ENCODE measurements at regions not wholly inside any gene's neighbourhood (a gene's known extent, or its start where the extent isn't known, plus 50 kb on each side); places are given as distances from the start of the nearest gene placed in this dataset.

DNA sequence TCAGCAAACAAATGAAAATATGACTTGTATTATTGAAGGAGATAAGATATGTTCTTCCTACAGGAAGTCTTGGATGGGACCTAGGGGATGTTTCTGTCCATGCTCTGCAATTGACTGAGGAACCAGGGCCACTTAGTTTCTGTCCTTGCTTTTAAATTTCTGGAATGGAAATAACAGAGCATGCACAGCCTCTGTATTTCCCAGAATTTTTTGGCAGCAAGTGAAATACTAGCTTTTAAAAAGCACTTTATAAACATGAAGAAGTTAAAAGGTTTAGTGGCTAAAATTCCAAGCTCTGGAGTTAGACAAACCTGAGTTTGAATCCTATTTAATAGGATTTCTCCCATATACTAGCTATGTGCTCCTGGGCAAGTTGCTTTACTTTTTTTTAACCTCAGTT, 127.7 kb upstream of the FZD8 start:
- no peak for DNase-seq
- CTCF ChIA-PET, result no interaction called here
- no peak overlapping the region for H3K4me3 ChIP-seq (ENCODE audit: control insufficient read depth in 1 of 7, extremely low read depth in 1 of 7, insufficient read depth in 4 of 7, low read depth in 2 of 7, low read length in 6 of 7)
- H3K36me3 ChIP-seq (ENCODE audit: control insufficient read depth in 4 of 4, insufficient read depth in 4 of 4, low read length in 3 of 4), result no peaks in the 10 kb centered on the region
- H3K4me1 ChIP-seq (ENCODE audit: control extremely low read depth in 1 of 4, control insufficient read depth in 4 of 4, insufficient read depth in 4 of 4, low read length in 3 of 4), result peaks cover 0 to 6% (median 0%) of the 10 kb centered on the region in 4 experiments
- H3K27me3 ChIP-seq (replicated peaks in 2 of 5; ENCODE audit: control insufficient read depth in 4 of 5, insufficient read depth in 5 of 5, low read length in 4 of 5), result peaks cover 0 to 6% (median 0%) of the 10 kb centered on the region in 5 experiments
- POLR2A ChIA-PET, result no interaction called here
- no peaks in the 10 kb centered on the region for H3K9me3 ChIP-seq (ENCODE audit: control extremely low read depth in 1 of 5, control insufficient read depth in 4 of 5, insufficient read depth in 2 of 5, low read depth in 1 of 5, low read length in 4 of 5)
- H3K27ac ChIP-seq (ENCODE audit: insufficient read depth in 1 of 2, low read depth in 1 of 2, low read length in 2 of 2, poor library complexity in 1 of 2, severe bottlenecking in 2 of 2), result no peak overlapping the region

DNA sequence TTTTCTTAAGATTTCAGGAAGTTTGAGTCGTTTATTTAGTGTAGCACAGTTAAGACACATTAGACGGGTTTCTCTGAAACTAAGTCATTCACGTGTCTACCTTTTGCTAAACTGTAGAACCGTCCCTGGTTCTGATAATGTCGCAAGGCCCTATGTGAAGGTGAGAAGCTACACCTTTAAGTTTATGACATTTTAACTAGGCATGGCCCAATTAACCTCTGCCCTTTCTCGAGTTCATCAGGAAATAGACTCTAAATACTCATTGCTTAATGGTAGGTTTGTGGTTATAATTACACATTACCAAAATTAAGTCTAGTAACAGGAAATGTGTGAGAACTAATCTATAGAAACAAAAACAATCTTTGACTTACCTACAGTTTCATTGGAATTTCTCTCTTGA, 126.6 kb upstream of the FZD8 start:
- no peaks in the 10 kb centered on the region for H3K36me3 ChIP-seq (ENCODE audit: control insufficient read depth in 4 of 4, insufficient read depth in 4 of 4, low read length in 3 of 4)
- no peak overlapping the region for H3K4me3 ChIP-seq (ENCODE audit: control insufficient read depth in 1 of 7, extremely low read depth in 1 of 7, insufficient read depth in 4 of 7, low read depth in 2 of 7, low read length in 6 of 7)
- ChIA-PET CTCF (no interaction called here), POLR2A (no interaction called here)
- WGBS (ENCODE audit: insufficient coverage), result 51% methylated on average over 2 of the region's 6 CpGs
- peaks cover 0 to 12% (median 0%) of the 10 kb centered on the region in 5 experiments for H3K27me3 ChIP-seq (replicated peaks in 2 of 5; ENCODE audit: control insufficient read depth in 4 of 5, insufficient read depth in 5 of 5, low read length in 4 of 5)
- peaks cover 0 to 6% (median 0%) of the 10 kb centered on the region in 4 experiments for H3K4me1 ChIP-seq (ENCODE audit: control extremely low read depth in 1 of 4, control insufficient read depth in 4 of 4, insufficient read depth in 4 of 4, low read length in 3 of 4)
- no peak for DNase-seq
- H3K27ac ChIP-seq (ENCODE audit: insufficient read depth in 1 of 2, low read depth in 1 of 2, low read length in 2 of 2, poor library complexity in 1 of 2, severe bottlenecking in 2 of 2), result no peak overlapping the region
- no peaks in the 10 kb centered on the region for H3K9me3 ChIP-seq (ENCODE audit: control extremely low read depth in 1 of 5, control insufficient read depth in 4 of 5, insufficient read depth in 2 of 5, low read depth in 1 of 5, low read length in 4 of 5)

DNA sequence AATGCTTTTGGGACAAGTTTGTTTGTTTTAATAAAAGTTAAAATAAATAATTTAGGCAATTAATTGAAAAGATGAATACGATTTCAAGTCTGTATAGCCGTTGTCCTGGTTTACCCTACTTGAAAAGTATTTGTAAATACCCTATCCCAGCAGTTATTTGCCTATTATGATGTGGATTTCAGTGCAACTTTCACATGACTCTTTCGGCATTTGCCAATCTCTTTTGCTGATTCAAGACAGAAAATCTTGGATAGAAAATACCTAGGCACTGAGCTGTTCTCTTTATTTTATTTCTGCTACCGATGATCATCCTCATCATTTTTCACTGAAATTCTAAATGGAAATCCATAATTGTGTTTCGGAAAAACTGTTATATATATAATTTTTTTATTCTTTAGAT, 125.9 kb upstream of the FZD8 start:
- H3K27ac ChIP-seq (ENCODE audit: insufficient read depth in 1 of 2, low read depth in 1 of 2, low read length in 2 of 2, poor library complexity in 1 of 2, severe bottlenecking in 2 of 2), result no peak overlapping the region
- ChIA-PET POLR2A (no interaction called here), CTCF (no interaction called here)
- 90% methylated on average over 2 of the region's 5 CpGs for WGBS (ENCODE audit: insufficient coverage)
- no peaks in the 10 kb centered on the region for H3K9me3 ChIP-seq (ENCODE audit: control extremely low read depth in 1 of 5, control insufficient read depth in 4 of 5, insufficient read depth in 2 of 5, low read depth in 1 of 5, low read length in 4 of 5)
- no peak overlapping the region for H3K4me3 ChIP-seq (ENCODE audit: control insufficient read depth in 1 of 7, extremely low read depth in 1 of 7, insufficient read depth in 4 of 7, low read depth in 2 of 7, low read length in 6 of 7)
- H3K27me3 ChIP-seq (replicated peaks in 2 of 5; ENCODE audit: control insufficient read depth in 4 of 5, insufficient read depth in 5 of 5, low read length in 4 of 5), result peaks cover 0 to 13% (median 0%) of the 10 kb centered on the region in 5 experiments
- H3K4me1 ChIP-seq (ENCODE audit: control extremely low read depth in 1 of 4, control insufficient read depth in 4 of 4, insufficient read depth in 4 of 4, low read length in 3 of 4), result peaks cover 0 to 6% (median 0%) of the 10 kb centered on the region in 4 experiments
- no peaks in the 10 kb centered on the region for H3K36me3 ChIP-seq (ENCODE audit: control insufficient read depth in 4 of 4, insufficient read depth in 4 of 4, low read length in 3 of 4)
- no peak for DNase-seq

DNA sequence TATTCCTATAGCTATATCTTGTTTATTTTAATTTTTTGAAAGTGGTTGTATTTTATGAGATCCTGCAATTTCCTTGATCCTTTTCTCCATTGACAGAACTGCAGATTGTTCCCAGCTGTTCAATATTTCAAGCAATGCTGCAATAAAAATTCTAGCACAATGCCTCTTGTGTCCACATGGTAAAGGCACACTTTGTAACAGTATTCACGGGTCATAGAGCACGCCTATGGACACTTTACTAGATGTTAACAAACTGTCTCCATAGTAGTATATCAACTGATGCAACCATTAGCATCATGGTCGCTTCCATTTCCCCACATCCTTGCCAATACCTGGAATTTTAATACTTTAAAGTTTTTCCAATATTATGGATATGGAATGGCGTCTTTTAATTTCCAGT, 123.9 kb upstream of the FZD8 start:
- H3K27ac ChIP-seq (ENCODE audit: insufficient read depth in 1 of 2, low read depth in 1 of 2, low read length in 2 of 2, poor library complexity in 1 of 2, severe bottlenecking in 2 of 2), result no peak overlapping the region
- peaks cover 0 to 6% (median 0%) of the 10 kb centered on the region in 4 experiments for H3K4me1 ChIP-seq (ENCODE audit: control extremely low read depth in 1 of 4, control insufficient read depth in 4 of 4, insufficient read depth in 4 of 4, low read length in 3 of 4)
- H3K9me3 ChIP-seq (ENCODE audit: control extremely low read depth in 1 of 5, control insufficient read depth in 4 of 5, insufficient read depth in 2 of 5, low read depth in 1 of 5, low read length in 4 of 5), result no peaks in the 10 kb centered on the region
- no peak overlapping the region for H3K4me3 ChIP-seq (ENCODE audit: control insufficient read depth in 1 of 7, extremely low read depth in 1 of 7, insufficient read depth in 4 of 7, low read depth in 2 of 7, low read length in 6 of 7)
- ChIA-PET CTCF (no interaction called here), POLR2A (no interaction called here)
- H3K36me3 ChIP-seq (ENCODE audit: control insufficient read depth in 4 of 4, insufficient read depth in 4 of 4, low read length in 3 of 4), result no peaks in the 10 kb centered on the region
- peaks cover 0 to 11% (median 0%) of the 10 kb centered on the region in 5 experiments for H3K27me3 ChIP-seq (replicated peaks in 2 of 5; ENCODE audit: control insufficient read depth in 4 of 5, insufficient read depth in 5 of 5, low read length in 4 of 5)
- 94% methylated on average over 2 of the region's 4 CpGs for WGBS (ENCODE audit: insufficient coverage)
- no peak for DNase-seq

DNA sequence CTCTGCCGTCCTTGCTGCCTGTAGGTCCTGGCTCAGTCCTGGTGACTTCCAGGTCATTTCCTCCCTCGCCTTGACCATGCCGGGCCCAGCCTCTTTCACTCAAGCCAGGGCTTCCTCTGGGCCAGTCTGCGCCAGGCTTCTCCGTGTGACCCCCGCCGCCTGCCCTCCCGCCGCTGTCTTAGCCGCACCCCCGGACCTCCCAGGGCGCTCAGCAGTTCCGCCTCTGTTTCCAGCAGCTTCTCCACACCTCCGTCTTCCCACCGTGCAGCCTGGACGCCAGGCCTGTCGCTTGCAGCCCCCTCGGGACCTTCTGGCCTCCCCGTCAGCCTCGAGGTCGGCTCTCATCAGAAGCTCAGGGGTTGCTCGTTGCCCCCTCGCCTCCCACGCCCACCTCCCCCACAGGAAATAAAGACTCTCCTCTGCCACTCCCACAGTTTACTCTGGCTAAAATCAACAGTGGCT, 123.0 kb upstream of the FZD8 start:
- ChIA-PET POLR2A (no interaction called here), CTCF (no interaction called here)
- H3K4me3 ChIP-seq (ENCODE audit: control insufficient read depth in 1 of 7, extremely low read depth in 1 of 7, insufficient read depth in 4 of 7, low read depth in 2 of 7, low read length in 6 of 7), result peak overlapping the region in 3 of 7 experiments; percentile 46 to 50 (median 48)

DNA sequence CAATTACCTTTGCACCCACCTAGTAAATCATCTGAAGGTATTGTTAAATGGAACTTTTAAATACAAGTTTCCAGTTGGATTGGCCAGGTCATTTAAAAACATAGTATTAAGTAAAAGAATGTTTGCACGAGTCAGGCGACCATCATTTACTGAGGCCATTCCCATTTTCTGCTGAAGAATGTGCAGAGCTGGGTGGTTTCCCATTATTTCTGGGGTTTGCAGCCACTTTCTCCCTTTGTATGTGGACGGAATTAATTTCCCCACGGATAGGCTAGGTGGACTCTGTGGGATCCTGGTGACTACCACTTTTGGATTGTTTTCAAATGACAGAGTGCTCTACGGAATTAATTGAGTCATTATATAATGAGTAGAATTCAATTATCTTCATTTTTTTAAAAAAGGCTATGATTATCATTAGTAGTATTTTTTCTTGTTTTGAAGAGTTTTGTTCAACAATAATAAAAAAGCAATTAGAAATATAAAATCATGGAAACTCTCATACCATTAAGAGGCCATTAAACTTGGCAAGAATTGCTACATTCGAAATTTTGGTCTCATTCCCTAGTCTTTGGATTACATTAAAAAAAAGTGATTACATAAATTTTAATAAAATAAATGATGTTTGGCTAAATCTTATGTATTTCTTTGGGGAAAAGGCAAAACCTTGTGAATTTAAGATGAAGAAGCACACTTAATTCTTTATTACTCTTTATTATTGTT, 120.4 kb upstream of the FZD8 start:
- Histone ChIP-seq H3K27ac (ENCODE audit: insufficient read depth in 1 of 2, low read depth in 1 of 2, low read length in 2 of 2, poor library complexity in 1 of 2, severe bottlenecking in 2 of 2) (no peak overlapping the region), H3K4me1 (ENCODE audit: control extremely low read depth in 1 of 4, control insufficient read depth in 4 of 4, insufficient read depth in 4 of 4, low read length in 3 of 4) (peaks cover 0 to 3% (median 0%) of the 10 kb centered on the region in 4 experiments), H3K27me3 (replicated peaks in 2 of 5; ENCODE audit: control insufficient read depth in 4 of 5, insufficient read depth in 5 of 5, low read length in 4 of 5) (peaks cover 0 to 11% (median 0%) of the 10 kb centered on the region in 5 experiments), H3K9me3 (ENCODE audit: control extremely low read depth in 1 of 5, control insufficient read depth in 4 of 5, insufficient read depth in 2 of 5, low read depth in 1 of 5, low read length in 4 of 5) (peaks cover 0 to 7% (median 0%) of the 10 kb centered on the region in 5 experiments), H3K4me3 (ENCODE audit: control insufficient read depth in 1 of 7, extremely low read depth in 1 of 7, insufficient read depth in 4 of 7, low read depth in 2 of 7, low read length in 6 of 7) (no peak overlapping the region), H3K36me3 (ENCODE audit: control insufficient read depth in 4 of 4, insufficient read depth in 4 of 4, low read length in 3 of 4) (no peaks in the 10 kb centered on the region)
- no CpG with 5 or more reads among the region's 6 CpGs for WGBS (ENCODE audit: insufficient coverage)
- DNase-seq, result no peak
- CTCF ChIA-PET, result no interaction called here
- POLR2A ChIA-PET, result no interaction called here

More for the DNA sequence above, 123.0 kb upstream of the FZD8 start:
- H3K36me3 ChIP-seq (ENCODE audit: control insufficient read depth in 4 of 4, insufficient read depth in 4 of 4, low read length in 3 of 4), result no peaks in the 10 kb centered on the region
- peak in 1 of 3 donors; percentile 12 for DNase-seq
- peaks cover 0 to 11% (median 0%) of the 10 kb centered on the region in 5 experiments for H3K27me3 ChIP-seq (replicated peaks in 2 of 5; ENCODE audit: control insufficient read depth in 4 of 5, insufficient read depth in 5 of 5, low read length in 4 of 5)
- 2% methylated on average over 23 of the region's 24 CpGs for WGBS (ENCODE audit: insufficient coverage)
- H3K27ac ChIP-seq (ENCODE audit: insufficient read depth in 1 of 2, low read depth in 1 of 2, low read length in 2 of 2, poor library complexity in 1 of 2, severe bottlenecking in 2 of 2), result no peak overlapping the region
- H3K4me1 ChIP-seq (ENCODE audit: control extremely low read depth in 1 of 4, control insufficient read depth in 4 of 4, insufficient read depth in 4 of 4, low read length in 3 of 4), result peaks cover 0 to 6% (median 0%) of the 10 kb centered on the region in 4 experiments
- H3K9me3 ChIP-seq (ENCODE audit: control extremely low read depth in 1 of 5, control insufficient read depth in 4 of 5, insufficient read depth in 2 of 5, low read depth in 1 of 5, low read length in 4 of 5), result no peaks in the 10 kb centered on the region

DNA sequence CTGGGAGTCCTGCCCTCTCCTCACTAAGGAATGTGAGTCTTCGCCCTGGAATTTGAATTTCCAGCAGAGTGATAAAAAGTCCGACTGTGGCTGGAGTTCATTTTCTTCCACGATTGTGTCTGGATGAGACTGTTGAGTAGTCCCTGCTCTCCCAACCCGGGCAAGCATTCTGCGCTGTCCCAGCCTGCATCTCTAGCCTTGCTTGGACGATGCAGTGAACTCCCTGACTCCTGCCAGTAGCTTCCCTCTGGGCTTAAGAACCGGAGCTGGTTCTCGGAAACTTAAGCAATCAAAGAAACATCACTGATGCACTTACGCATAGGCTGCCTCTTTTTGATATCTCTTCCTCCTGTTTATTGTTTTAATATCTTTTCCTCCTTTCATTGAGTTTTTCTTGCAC, 116.0 kb upstream of the FZD8 start:
- POLR2A ChIA-PET, result no interaction called here
- Histone ChIP-seq H3K27me3 (replicated peaks in 2 of 5; ENCODE audit: control insufficient read depth in 4 of 5, insufficient read depth in 5 of 5, low read length in 4 of 5) (no peaks in the 10 kb centered on the region), H3K4me1 (ENCODE audit: control extremely low read depth in 1 of 4, control insufficient read depth in 4 of 4, insufficient read depth in 4 of 4, low read length in 3 of 4) (no peaks in the 10 kb centered on the region), H3K36me3 (ENCODE audit: control insufficient read depth in 4 of 4, insufficient read depth in 4 of 4, low read length in 3 of 4) (no peaks in the 10 kb centered on the region), H3K4me3 (ENCODE audit: control insufficient read depth in 1 of 7, extremely low read depth in 1 of 7, insufficient read depth in 4 of 7, low read depth in 2 of 7, low read length in 6 of 7) (no peak overlapping the region), H3K27ac (ENCODE audit: insufficient read depth in 1 of 2, low read depth in 1 of 2, low read length in 2 of 2, poor library complexity in 1 of 2, severe bottlenecking in 2 of 2) (no peak overlapping the region), H3K9me3 (ENCODE audit: control extremely low read depth in 1 of 5, control insufficient read depth in 4 of 5, insufficient read depth in 2 of 5, low read depth in 1 of 5, low read length in 4 of 5) (peaks cover 0 to 7% (median 0%) of the 10 kb centered on the region in 5 experiments)
- WGBS (ENCODE audit: insufficient coverage), result 100% methylated on average over 7 of the region's 9 CpGs
- CTCF ChIA-PET, result no interaction called here
- DNase-seq, result no peak
